ENCODE measurements at regions not wholly inside any gene's neighbourhood (a gene's known extent, or its start where the extent isn't known, plus 50 kb on each side); places are given as distances from the start of the nearest gene placed in this dataset.
"Not testable (repeated sequence)": the region's sequence is repeated elsewhere in the genome, so short reads cannot be mapped to it uniquely, and the experiment has no call there.

DNA sequence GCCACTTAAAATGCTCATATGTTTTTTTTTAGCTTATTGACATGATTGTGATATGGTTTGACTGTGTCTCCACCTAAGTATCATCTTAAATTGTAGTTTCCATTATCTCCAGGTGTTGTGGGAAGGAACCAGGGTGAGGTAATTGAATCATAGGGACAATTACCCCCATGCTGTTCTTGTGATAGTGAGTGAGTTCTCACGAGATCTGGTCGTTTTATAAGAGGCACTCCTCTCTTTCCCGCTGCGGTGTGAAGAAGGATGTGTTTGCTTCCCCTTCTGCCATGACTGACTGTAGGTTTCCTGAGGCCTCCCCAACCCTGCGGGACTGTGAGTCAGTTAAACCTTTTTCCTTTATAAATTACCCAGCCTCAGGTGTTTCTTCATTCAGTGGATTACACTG lies 80.5 kb upstream of the ETV1 start:
- POLR2A ChIA-PET = no interaction called here
- intact Hi-C loops (cut with micrococcal nuclease; ENCODE audit: unreplicated experiment) = no loop called here

DNA sequence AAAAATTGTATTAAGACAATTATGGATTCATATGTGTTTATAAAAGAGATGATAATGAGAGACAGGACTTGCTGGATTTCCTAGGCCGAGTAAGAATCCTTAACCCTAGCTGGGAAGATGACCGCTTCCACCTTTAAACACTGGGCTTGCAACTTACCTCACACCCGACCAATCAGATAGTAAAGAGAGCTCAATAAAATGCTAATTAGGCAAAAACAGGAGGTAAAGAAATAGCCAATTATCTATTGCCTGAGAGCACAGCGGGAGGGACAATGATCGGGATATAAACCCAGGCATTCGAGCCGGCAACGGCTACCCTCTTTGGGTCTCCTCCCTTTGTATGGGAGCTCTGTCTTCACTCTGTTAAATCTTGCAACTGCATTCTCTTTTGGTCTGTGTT lies 77.3 kb upstream of the ETV1 start:
- H3K4me1 ChIP-seq (ENCODE audit: insufficient read depth, low read length, poor library complexity, severe bottlenecking); CTCF ChIA-PET (ENCODE audit: unreplicated experiment); DNase-seq (ENCODE audit: low spot score); H3K36me3 ChIP-seq (ENCODE audit: insufficient read depth, low read length); H3K79me2 ChIP-seq (ENCODE audit: insufficient read depth, low read depth, low read length); H3K4me3 ChIP-seq (ENCODE audit: low read depth, low read length, poor library complexity, severe bottlenecking); H3K27ac ChIP-seq (ENCODE audit: low read depth, low read length, poor library complexity, severe bottlenecking); H2AFZ ChIP-seq (ENCODE audit: low read length); H3K9me2 ChIP-seq (ENCODE audit: insufficient read depth, low read length); intact Hi-C loops (cut with micrococcal nuclease; ENCODE audit: unreplicated experiment); H4K20me1 ChIP-seq (ENCODE audit: insufficient read depth, low read length); POLR2A ChIA-PET; H3K4me2 ChIP-seq (ENCODE audit: low read length); BruUV-seq (replicated peaks); H3K9me3 ChIP-seq (ENCODE audit: low read length): not testable (repeated sequence)

More for the DNA sequence above, 80.5 kb upstream of the ETV1 start:
- Histone ChIP-seq H3K9me2 (ENCODE audit: insufficient read depth, low read length) (no peaks in the 10 kb centered on the region), H3K27ac (ENCODE audit: low read depth, low read length, poor library complexity, severe bottlenecking) (no peak overlapping the region), H3K4me2 (ENCODE audit: low read length) (no peak overlapping the region), H3K4me1 (ENCODE audit: insufficient read depth, low read length, poor library complexity, severe bottlenecking) (no peaks in the 10 kb centered on the region), H3K79me2 (ENCODE audit: insufficient read depth, low read depth, low read length) (no peaks in the 10 kb centered on the region), H2AFZ (ENCODE audit: low read length) (no peak overlapping the region), H4K20me1 (ENCODE audit: insufficient read depth, low read length) (no peaks in the 10 kb centered on the region), H3K9me3 (ENCODE audit: low read length) (no peaks in the 10 kb centered on the region), H3K4me3 (ENCODE audit: low read depth, low read length, poor library complexity, severe bottlenecking) (no peak overlapping the region), H3K36me3 (ENCODE audit: insufficient read depth, low read length) (no peaks in the 10 kb centered on the region)
- TF ChIP-seq EZH2phosphoT487 (IDR thresholded peaks at IDR 0.05; ENCODE audit: borderline replicate concordance, low read depth, low read length) = no peak
- TF ChIP-seq, protein P1, sequence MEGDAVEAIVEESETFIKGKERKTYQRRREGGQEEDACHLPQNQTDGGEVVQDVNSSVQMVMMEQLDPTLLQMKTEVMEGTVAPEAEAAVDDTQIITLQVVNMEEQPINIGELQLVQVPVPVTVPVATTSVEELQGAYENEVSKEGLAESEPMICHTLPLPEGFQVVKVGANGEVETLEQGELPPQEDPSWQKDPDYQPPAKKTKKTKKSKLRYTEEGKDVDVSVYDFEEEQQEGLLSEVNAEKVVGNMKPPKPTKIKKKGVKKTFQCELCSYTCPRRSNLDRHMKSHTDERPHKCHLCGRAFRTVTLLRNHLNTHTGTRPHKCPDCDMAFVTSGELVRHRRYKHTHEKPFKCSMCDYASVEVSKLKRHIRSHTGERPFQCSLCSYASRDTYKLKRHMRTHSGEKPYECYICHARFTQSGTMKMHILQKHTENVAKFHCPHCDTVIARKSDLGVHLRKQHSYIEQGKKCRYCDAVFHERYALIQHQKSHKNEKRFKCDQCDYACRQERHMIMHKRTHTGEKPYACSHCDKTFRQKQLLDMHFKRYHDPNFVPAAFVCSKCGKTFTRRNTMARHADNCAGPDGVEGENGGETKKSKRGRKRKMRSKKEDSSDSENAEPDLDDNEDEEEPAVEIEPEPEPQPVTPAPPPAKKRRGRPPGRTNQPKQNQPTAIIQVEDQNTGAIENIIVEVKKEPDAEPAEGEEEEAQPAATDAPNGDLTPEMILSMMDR (conservative IDR thresholded peaks at IDR 0.05; ENCODE audit: low read length) = no peak
- CTCF ChIA-PET (ENCODE audit: unreplicated experiment) = no interaction called here
- no peak for DNase-seq (ENCODE audit: low spot score)
- no TSS peak for BruUV-seq (replicated peaks)

DNA sequence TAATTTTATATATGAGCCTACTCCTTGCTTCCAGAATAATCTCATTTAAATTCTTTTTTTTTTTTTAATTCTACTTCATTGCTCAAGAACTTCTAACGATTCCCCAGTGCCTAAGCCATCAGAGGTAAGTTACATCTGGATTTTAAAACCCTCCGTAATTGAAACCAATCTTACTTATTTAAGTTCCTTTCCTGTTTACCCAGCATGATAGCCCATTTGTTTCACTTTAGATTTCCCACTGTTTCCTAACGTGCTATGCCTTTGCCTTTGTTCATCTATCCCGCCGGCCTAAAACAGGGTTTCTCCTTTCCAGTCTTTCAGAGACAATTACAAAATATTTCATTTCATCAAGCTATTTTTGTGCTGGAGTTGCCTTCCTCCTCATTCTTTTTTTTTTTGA lies 75.8 kb upstream of the ETV1 start:
- TF ChIP-seq, protein P1 (conservative IDR thresholded peaks at IDR 0.05; ENCODE audit: low read length) = no peak
- TF ChIP-seq EZH2phosphoT487 (IDR thresholded peaks at IDR 0.05; ENCODE audit: borderline replicate concordance, low read depth, low read length) = no peak
- Histone ChIP-seq H3K27ac (ENCODE audit: low read depth, low read length, poor library complexity, severe bottlenecking) (no peak overlapping the region), H3K79me2 (ENCODE audit: insufficient read depth, low read depth, low read length) (no peaks in the 10 kb centered on the region), H3K36me3 (ENCODE audit: insufficient read depth, low read length) (no peaks in the 10 kb centered on the region), H2AFZ (ENCODE audit: low read length) (no peak overlapping the region), H3K4me1 (ENCODE audit: insufficient read depth, low read length, poor library complexity, severe bottlenecking) (no peaks in the 10 kb centered on the region), H3K4me3 (ENCODE audit: low read depth, low read length, poor library complexity, severe bottlenecking) (no peak overlapping the region), H3K9me2 (ENCODE audit: insufficient read depth, low read length) (no peaks in the 10 kb centered on the region), H3K9me3 (ENCODE audit: low read length) (no peaks in the 10 kb centered on the region), H3K4me2 (ENCODE audit: low read length) (no peak overlapping the region), H4K20me1 (ENCODE audit: insufficient read depth, low read length) (no peaks in the 10 kb centered on the region)
- intact Hi-C loops (cut with micrococcal nuclease; ENCODE audit: unreplicated experiment) = no loop called here
- POLR2A ChIA-PET = no interaction called here
- DNase-seq (ENCODE audit: low spot score) = no peak
- CTCF ChIA-PET (ENCODE audit: unreplicated experiment) = no interaction called here
- BruUV-seq (replicated peaks) = no TSS peak

All from OCI-LY7 (cell line).